SK-N-SH treated with all-trans-retinoic acid at 6 μM for 48 hours (cell line): ENCODE measurements at regions not wholly inside any gene's neighbourhood (a gene's known extent, or its start where the extent isn't known, plus 50 kb on each side); places are given as distances from the start of the nearest gene placed in this dataset.

Experiments used
- ATAC-seq: fragments of 200-7000 bp; cut with Tn5 transposase; 3 replicates; pipeline ENCODE4 v1.9.1; 2020; ENCODE audit warnings: mild to moderate bottlenecking, moderate library complexity
- ARNTL ChIP-seq: fragments of 450-650 bp; formaldehyde crosslinking; IDR thresholded peaks from 2 replicates; pipeline ENCODE4 v1.5.0; 2020; ENCODE audit warnings: low read depth, mild to moderate bottlenecking, moderate library complexity, borderline replicate concordance
- BACH2 ChIP-seq: fragments of 250-450 bp; sonication (Bioruptor Pico); IDR thresholded peaks from 2 replicates; pipeline ENCODE4 v1.9.0; 2021; ENCODE audit warnings: mild to moderate bottlenecking, borderline replicate concordance
- CSRNP3 ChIP-seq: fragments of 250-450 bp; sonication (Bioruptor Pico); IDR thresholded peaks from 2 replicates; pipeline ENCODE4 v1.5.1; 2021; ENCODE audit warnings: mild to moderate bottlenecking, moderate library complexity
- ESRRG ChIP-seq: fragments of 250-450 bp; sonication (Bioruptor Pico); IDR thresholded peaks from 2 replicates; pipeline ENCODE4 v1.6.1; 2021; ENCODE audit warnings: mild to moderate bottlenecking
- GLIS3 ChIP-seq: fragments of 250-450 bp; sonication (Bioruptor Pico); IDR thresholded peaks from 2 replicates; pipeline ENCODE4 v1.5.0; 2020; ENCODE audit warnings: mild to moderate bottlenecking, moderate library complexity
- ISL1 ChIP-seq: fragments of 250-450 bp; sonication (Bioruptor Pico); IDR thresholded peaks from 2 replicates; pipeline ENCODE4 v2.1.2; 2022; ENCODE audit warnings: mild to moderate bottlenecking, moderate library complexity
- OSR1 ChIP-seq: fragments of 250-450 bp; sonication (Bioruptor Pico); IDR thresholded peaks from 2 replicates; pipeline ENCODE4 v1.8.0; 2022; ENCODE audit warnings: moderate library complexity, mild to moderate bottlenecking, inconsistent platforms
- PATZ1 ChIP-seq: fragments of 250-450 bp; sonication (Bioruptor Pico); IDR thresholded peaks from 2 replicates; pipeline ENCODE4 v1.8.0; 2020; ENCODE audit warnings: mild to moderate bottlenecking, moderate library complexity, borderline replicate concordance
- POU6F1 ChIP-seq: fragments of 250-450 bp; sonication (Bioruptor Pico); IDR thresholded peaks from 2 replicates; pipeline ENCODE4 v1.8.0; 2021; ENCODE audit warnings: low read depth, mild to moderate bottlenecking, moderate library complexity, borderline replicate concordance
- PPARA ChIP-seq: fragments of 250-450 bp; sonication (Bioruptor Pico); IDR thresholded peaks from 2 replicates; pipeline ENCODE4 v1.5.0; 2020; ENCODE audit warnings: mild to moderate bottlenecking, borderline replicate concordance
- SNAI2 ChIP-seq: fragments of 250-450 bp; sonication (Bioruptor Pico); IDR thresholded peaks from 2 replicates; pipeline ENCODE4 v1.5.0; 2020; ENCODE audit warnings: mild to moderate bottlenecking, moderate library complexity
- TCF4 ChIP-seq: fragments of 250-450 bp; sonication (Bioruptor Pico); IDR thresholded peaks from 2 replicates; pipeline ENCODE4 v1.8.0; 2021; ENCODE audit warnings: mild to moderate bottlenecking, moderate library complexity, borderline replicate concordance
- TSHZ2 ChIP-seq: fragments of 250-450 bp; sonication (Bioruptor Pico); IDR thresholded peaks from 2 replicates; pipeline ENCODE4 v1.5.0; 2020; ENCODE audit warnings: mild to moderate bottlenecking, moderate library complexity
- ZC3H10 ChIP-seq: fragments of 250-450 bp; sonication (Bioruptor Pico); IDR thresholded peaks from 2 replicates; pipeline ENCODE4 v1.5.1; 2021; ENCODE audit warnings: mild to moderate bottlenecking, moderate library complexity
- ZFP3 ChIP-seq: fragments of 250-450 bp; sonication (Bioruptor Pico); IDR thresholded peaks from 2 replicates; pipeline ENCODE4 v1.5.0; 2020; ENCODE audit warnings: mild to moderate bottlenecking, moderate library complexity
- ZFP30 ChIP-seq: fragments of 450-650 bp; formaldehyde crosslinking; IDR thresholded peaks from 2 replicates; pipeline ENCODE4 v1.5.0; 2022; ENCODE audit warnings: mild to moderate bottlenecking, moderate library complexity
- ZNF70 ChIP-seq: fragments of 450-650 bp; formaldehyde crosslinking; IDR thresholded peaks from 2 replicates; pipeline ENCODE4 v1.5.0; 2020; ENCODE audit warnings: mild to moderate bottlenecking, moderate library complexity

- no peak for ATAC-seq
- no peak for TF ChIP-seq PPARA (CRISPR knock-in tag)
Measured at GRCh38 chr12:77387671-77388070, 322.3 kb upstream of the E2F7 start.

- no peak for ATAC-seq
- TF ChIP-seq SNAI2 (no peak), OSR1 (CRISPR knock-in tag) (no peak), ARNTL (CRISPR knock-in tag) (no peak), TCF4 (no peak), BACH2 (CRISPR knock-in tag) (no peak), ZNF70 (CRISPR knock-in tag) (no peak), GLIS3 (CRISPR knock-in tag) (no peak), ISL1 (CRISPR knock-in tag) (no peak), PATZ1 (no peak), TSHZ2 (CRISPR knock-in tag) (no peak), POU6F1 (CRISPR knock-in tag) (no peak), ZFP30 (CRISPR knock-in tag) (no peak), ZC3H10 (no peak), ESRRG (CRISPR knock-in tag) (no peak)
Measured at GRCh38 chr12:77387214-77387613, 321.8 kb upstream of the E2F7 start.

- no peak for TF ChIP-seq ISL1 (CRISPR knock-in tag)
- ATAC-seq = peak; percentile 72
Measured at GRCh38 chr12:77384941-77385340, 319.6 kb upstream of the E2F7 start.

- TF ChIP-seq PATZ1 (no peak), PPARA (CRISPR knock-in tag) (no peak), CSRNP3 (CRISPR knock-in tag) (no peak), ZNF70 (CRISPR knock-in tag) (no peak), TSHZ2 (CRISPR knock-in tag) (no peak), ZFP3 (CRISPR knock-in tag) (no peak), TCF4 (no peak)
Measured at GRCh38 chr12:77382096-77382742, 316.9 kb upstream of the E2F7 start.

More at GRCh38 chr12:77382096-77382742, 316.9 kb upstream of the E2F7 start:
- no peak for ATAC-seq
